Tibial nerve (tissue), 4 donors: ENCODE measurements at regions not wholly inside any gene's neighbourhood (a gene's known extent, or its start where the extent isn't known, plus 50 kb on each side); places are given as distances from the start of the nearest gene placed in this dataset.

Experiments
- CTCF ChIP-seq, 5 experiments: fragments of 200-600 bp in 3 of 5; fragments of 450-650 bp in 2 of 5; sonication (generic) in 3 of 5; IDR thresholded peaks; one replicate each; pipeline ENCODE4 v1.5.1; 2016 to 2019; ENCODE audit warnings: antibody characterized with exemption in 5 of 5, mild to moderate bottlenecking in 3 of 5, moderate library complexity in 2 of 5
- EP300 ChIP-seq, 2 donors: sonication (generic); formaldehyde crosslinking; IDR thresholded peaks; one replicate each; pipeline ENCODE4 v1.6.1; 2017; ENCODE audit warnings: antibody characterized with exemption in 2 of 2, mild to moderate bottlenecking in 1 of 2
- POLR2A ChIP-seq, 2 donors: fragments of 450-650 bp; IDR thresholded peaks; one replicate each; pipeline ENCODE4 v1.6.1; 2017; ENCODE audit warnings: antibody characterized with exemption in 2 of 2, mild to moderate bottlenecking in 2 of 2, moderate library complexity in 2 of 2

GRCh38 chr15:47618241-47618640, 99.1 kb upstream of the SEMA6D start:
- TF ChIP-seq EP300 (IDR thresholded peaks at IDR 0.05) (no peak), CTCF (IDR thresholded peaks at IDR 0.05) (no peak), POLR2A (IDR thresholded peaks at IDR 0.05) (no peak)
